Jurkat, Clone E6-1 (cell line): ENCODE measurements at regions not wholly inside any gene's neighbourhood (a gene's known extent, or its start where the extent isn't known, plus 50 kb on each side); places are given as distances from the start of the nearest gene placed in this dataset.

Source experiments
- DNase-seq: peaks from one replicate; pipeline ENCODE4 v3.0.0-alpha.2; 2011; ENCODE audit warnings: low read depth, low spot score
- H3K4me3 ChIP-seq: 2 replicates; pipeline ENCODE4 v1.5.1; 2011; ENCODE audit warnings: mild to moderate bottlenecking, low read length, control low read depth, moderate library complexity

DNA sequence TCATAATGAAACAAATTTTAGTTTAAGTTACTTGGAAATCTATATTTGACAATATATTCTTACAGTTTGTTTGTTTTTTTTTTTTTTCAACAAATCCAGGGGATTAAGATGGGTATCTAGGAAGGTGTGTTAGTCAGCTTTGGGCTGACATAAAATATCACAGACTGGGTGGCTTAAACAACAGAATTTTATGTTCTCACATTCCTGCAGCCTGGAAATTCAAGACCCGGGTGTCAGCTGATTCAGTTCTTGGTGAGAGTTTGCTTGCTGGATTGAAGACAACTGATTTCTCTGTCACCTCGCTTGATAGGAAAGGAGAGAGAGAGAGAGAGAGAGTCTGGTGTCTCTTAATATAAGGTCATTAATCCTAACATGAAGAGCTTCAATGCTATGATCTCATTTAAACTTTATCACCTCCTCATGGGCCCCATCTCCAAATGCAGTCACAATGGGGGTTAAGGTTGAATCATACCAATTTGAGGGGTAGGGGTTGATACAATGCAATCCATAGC, 465.2 kb downstream of the CENPC start:
- no peak for DNase-seq
- no peak overlapping the region for H3K4me3 ChIP-seq

DNA sequence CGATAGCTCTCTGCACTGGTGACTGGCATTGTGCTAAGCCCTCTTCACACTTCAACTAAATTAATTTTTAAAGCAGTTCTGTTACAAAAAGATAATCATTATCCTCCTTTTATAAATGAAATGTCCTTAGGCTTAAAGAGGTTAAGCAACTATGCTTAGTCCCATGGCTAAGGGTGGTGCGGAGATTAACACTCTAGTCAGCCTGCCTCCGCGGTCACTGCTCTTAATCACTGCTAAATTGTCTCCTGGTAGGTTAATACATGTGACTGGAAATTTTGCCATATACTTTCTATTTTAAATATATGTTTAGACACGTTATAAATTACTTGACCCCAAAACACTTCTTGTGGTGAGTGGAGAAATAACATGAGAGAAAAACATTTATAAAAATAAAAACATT, 473.7 kb downstream of the CENPC start:
- no peak for DNase-seq
- no peak overlapping the region for H3K4me3 ChIP-seq

DNA sequence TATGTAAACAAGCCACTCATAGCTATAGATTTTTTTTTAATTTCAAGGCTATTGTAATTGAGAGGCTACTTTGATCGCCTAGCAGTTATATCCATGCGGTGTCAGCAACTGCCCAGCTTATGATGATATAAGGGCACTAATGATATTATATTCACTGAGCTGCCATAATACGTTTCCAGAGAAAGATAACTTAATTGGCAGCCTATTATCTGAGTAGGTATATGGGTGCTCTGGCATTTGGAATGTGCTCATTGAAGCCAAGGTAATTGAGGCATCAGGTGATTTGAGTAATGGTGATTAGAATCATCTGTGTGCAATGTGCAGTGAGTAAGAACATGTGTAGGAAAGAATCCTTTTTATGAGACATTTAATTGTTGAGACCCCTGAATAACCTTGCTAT, 490.0 kb downstream of the CENPC start:
- no peak overlapping the region for H3K4me3 ChIP-seq
- no peak for DNase-seq

DNA sequence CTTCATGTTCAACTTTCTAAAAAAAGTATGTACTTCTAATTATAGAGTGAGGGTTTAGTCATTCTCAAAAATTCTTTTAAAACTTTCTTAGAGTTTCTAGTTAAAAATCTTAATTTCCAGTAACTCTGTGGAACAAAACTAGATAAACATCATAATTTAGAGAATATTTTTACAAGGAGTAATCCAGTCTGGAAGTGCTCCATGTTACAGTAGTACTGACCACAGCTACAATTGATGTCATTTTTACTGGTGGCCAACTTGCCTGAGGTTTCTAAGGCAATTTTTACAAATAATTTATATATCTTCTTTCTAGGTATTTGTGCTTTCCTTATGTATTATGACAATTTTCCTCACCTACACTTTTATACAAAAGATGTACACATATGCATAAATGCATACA, 490.4 kb downstream of the CENPC start:
- no peak for DNase-seq

DNA sequence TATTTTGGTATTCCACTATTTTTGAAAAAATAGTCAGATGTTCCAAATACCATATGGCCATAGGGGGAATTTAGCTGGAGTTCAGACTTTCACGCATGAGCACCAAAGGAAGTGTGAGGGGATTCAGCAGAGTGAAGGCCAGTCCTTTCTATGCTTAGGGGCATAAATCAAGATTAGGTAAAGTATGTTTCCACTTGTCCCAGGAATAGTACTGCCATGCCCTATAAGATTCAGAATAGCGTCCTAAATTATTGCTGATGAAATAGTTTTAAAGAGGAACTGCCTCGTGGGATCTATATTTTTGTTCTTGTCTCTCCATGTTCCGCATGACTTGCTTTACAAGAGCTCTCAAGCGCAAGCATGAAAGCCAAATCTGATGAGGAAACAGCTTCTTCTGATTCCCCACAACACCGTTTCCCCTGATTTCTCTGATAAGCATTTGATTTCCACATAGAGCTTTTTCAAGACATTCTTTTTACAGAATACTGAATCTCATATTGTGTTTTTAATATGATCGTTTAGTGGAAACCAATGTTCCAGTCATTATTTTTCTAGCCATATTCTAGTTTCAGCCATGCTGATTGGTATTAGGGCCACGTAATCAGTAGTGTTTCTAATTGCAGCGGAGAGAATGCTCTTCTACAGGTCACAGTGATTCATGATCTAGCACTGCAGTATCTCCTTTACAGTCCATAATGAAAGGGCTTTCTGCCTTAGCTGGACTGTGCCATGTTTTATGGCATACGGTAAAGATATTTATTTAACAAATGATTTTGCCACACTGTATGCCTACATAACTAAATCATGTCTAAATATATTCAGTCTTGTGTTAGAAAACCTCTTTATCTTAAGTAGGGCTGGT, 492.3 kb downstream of the CENPC start:
- no peak overlapping the region for H3K4me3 ChIP-seq
- DNase-seq: no peak

More for the DNA sequence above, 490.4 kb downstream of the CENPC start:
- H3K4me3 ChIP-seq: no peak overlapping the region

DNA sequence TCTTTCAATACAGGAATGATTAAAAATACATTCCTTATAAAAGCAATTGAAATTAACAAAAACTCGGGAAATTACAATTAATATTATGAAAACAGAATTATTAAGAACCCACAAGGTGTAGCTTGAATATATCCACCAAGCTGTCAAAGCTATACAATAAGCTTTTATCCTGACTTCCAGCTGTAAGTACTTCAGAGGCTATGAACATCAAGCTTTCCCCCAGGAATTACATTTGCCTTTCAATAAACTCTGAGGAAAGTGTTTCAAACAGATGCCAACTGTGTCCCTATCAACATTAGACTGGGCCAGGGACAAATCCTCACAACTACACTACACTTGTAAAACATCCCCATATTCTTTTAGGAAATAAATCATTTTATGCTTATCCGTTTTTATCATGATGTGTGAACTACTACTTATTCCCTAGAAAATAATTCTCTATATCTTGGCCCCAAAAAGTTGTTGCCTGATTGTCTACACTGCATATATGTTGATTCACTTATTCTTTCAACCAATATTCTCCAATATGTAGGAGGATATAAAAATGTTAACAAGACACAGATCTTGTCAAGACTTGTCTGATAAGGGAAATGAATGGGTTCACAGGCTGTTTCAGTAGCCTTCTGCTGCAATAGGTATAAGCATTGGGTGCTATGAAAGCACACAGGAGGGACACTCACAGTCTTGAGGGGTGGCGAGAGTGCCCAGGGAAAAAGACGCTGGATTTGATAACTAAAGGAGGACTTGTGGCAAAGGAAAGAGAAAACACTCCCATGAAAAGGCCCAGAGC, 494.1 kb downstream of the CENPC start:
- no peak overlapping the region for H3K4me3 ChIP-seq
- no peak for DNase-seq

DNA sequence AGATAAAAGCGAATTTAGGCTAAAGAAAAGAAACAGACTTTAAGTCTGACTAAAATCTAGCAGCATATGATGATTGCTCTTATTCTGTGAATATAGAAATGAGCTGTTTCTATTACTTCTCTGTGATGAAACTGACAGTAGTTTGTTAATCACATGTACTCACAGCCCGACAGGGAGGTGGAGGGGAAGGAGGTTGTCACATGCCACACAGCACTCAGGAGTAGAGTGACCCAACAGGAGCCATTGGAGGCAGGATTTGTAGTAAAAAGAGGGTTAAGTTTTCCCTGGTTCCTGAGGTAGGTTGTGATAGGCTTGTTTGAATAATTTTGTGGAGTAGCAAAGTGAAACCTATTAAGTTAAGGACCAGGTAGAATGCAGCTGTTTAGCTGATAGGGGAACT, 495.9 kb downstream of the CENPC start:
- no peak for DNase-seq

DNA sequence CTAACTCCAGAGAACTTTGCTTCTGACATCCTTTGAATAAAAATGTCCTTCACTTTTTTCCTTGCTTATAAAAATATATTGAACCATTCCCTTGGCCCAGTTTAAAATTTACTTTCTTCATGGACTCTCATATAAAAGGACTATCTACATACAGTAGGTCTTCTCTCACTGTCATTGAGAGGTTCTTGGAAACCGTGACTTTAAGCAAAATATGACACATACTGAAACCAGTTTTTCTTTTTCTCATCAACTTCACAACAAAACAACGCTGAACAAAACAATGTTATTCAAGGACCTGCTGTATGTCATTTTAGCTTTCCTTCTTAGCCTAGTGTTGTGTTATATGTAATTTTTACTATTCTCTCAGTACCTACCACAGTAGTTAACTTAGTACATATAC, 496.8 kb downstream of the CENPC start:
- H3K4me3 ChIP-seq: no peak overlapping the region

More for the DNA sequence above, 495.9 kb downstream of the CENPC start:
- no peak overlapping the region for H3K4me3 ChIP-seq

DNA sequence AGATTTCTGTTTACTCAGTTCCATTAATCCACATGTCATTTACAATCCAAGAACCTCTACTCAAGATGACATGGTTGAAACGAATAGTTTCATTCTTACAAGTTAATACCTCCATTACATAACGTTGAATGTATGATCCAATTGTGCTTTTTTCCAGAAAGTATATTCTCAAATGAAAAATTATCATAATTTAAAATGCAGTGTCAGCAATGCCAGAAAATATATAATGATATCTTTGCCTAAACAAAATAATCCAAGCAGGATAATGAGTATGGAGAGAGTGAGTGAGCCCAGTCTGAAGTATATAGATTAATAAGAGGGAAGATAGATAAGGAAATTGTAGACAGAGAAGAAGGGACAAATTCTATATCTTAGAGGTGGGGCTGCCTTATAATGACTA, 505.0 kb downstream of the CENPC start:
- no peak for DNase-seq
- H3K4me3 ChIP-seq: no peak overlapping the region

More for the DNA sequence above, 496.8 kb downstream of the CENPC start:
- DNase-seq: no peak

DNA sequence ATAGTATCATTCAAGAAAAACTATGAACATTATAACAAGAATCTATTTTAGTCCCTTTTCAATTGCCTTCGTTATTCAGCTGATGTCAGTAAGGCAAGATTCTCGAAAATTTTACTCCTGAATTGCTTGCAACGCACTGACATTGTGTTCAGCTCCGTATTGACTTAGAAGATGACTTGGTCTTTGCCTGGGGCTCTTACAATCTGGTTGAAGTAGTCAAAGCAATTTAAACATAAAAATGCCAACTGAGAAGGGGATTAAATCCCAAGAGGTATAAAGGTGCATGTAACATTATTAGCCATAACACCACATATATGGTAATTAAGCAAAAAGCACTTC, 507.1 kb downstream of the CENPC start:
- H3K4me3 ChIP-seq: no peak overlapping the region
- DNase-seq: no peak

DNA sequence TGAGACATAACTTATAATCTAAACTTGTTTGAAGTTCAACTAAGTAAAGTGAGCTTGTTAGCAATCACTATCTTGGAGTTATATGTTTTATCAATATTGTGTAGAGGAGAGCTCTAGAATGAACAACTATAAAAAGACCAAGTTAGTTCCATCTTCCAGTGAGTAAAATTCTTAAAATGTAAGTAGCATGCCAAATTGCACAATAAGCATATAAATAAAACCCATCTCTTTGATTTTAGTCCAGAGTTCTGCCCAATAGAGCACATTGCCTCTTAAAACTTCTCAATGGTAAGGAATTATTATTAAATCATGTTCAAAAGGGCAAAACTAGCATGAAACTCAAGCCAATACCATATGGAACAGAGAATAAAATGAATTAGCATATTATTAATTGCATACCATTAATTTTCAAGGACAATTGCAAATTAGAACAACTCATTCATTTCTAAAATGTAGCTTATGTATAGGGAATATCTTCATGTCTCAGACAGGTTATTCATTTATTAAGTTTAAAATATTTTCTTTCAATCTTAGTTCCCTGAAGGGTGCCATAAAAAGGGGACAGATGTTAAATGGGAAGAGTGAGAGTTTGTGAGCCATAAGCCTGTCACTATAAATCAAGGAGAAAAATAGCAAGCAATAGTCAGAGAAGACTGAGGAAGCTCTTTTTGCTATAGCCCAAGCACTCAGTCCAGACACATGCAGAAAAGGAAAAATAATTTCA, 507.6 kb downstream of the CENPC start:
- no peak for DNase-seq
- no peak overlapping the region for H3K4me3 ChIP-seq

DNA sequence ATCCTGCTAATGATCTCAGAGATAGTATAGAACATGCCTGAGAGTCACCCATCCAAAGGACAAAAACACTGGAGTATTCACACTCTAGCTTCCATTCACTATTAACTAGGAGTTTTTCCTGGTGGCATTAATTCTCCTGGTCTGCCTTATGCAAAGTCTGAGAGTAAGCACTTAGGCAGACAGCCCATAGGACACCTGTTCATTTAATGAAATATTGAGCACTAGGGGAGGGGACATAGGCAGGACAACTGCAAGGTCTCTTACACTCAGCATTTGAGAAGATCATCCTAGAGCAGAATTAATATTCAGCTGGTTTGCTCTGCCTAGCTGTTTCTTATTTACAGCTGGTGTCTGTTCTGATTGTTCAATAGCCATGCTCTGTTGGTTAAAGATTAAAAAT, 508.5 kb downstream of the CENPC start:
- DNase-seq: no peak
- no peak overlapping the region for H3K4me3 ChIP-seq

DNA sequence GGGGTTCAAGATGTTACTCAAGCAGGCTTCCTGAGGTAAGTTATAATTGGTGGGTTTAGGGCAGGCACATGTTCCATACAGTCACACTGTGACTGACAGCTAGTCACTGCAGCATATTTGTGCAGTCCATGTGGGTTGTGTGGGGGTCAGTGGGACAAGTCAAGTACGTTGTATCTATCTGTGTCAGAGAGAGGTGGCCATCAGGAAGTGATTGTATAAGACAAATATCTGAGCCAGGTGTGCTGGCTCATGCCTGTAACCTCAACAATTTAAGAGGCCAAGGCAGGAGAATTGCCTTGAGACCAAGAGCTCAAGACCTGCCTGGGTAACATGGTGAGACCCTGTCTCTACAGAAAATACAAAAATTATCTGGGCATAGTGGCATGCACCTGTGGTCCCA, 509.3 kb downstream of the CENPC start:
- no peak for DNase-seq
- H3K4me3 ChIP-seq: no peak overlapping the region

DNA sequence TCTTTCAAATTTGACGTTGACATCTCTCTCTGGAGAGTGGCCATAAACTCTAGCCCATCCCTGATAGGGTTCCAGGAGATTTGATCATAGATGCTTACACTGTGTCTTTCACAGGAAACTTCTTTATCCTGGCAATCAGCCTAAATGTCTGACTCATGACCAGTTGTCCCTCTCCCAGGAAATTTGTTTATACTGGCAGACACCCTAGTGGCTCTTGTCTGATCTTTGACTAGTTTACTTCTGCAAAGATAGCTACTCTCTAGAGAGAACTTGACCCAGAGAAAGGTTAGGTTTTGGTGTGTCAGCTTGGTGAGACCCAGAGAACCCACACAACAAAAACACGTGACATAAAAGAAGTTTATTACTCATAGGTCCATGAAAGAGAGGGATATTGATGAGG, 509.8 kb downstream of the CENPC start:
- no peak for DNase-seq
- H3K4me3 ChIP-seq: no peak overlapping the region

DNA sequence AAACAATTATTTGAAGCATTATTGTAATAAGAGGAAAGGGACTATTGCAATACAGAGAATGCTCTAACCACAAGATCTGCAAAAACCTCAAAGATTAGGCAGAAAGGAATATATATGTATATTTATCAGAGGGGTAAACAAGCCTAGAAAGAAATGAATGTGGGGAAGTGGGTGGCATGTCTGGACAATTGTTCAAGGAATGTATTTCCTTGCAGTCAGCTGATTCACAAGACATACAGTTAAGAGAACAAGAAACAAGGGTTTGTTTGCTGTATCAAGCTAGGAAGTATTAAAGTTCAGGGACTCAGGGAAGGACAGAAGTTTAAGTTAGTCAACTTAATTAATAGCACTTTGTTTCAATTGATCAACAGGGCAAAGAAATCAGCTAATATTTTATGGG, 514.7 kb downstream of the CENPC start:
- DNase-seq: no peak
- no peak overlapping the region for H3K4me3 ChIP-seq

DNA sequence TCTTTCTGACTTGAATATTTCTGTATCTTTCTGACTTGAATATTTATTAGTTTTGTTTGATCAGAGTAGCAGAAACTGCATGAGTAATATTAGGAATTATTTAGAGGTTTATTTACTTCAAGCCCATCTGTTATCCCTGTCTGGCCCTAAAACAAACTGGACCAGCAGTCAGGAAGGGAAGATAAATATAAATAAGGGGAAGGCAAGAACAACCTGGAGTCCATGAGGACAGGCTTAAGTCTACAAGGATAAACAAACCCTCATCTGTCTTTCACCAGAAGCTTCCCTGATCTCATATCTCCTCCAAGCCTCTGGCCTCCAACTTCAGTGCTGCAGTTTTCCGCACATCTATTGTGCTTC, 524.9 kb downstream of the CENPC start:
- DNase-seq: no peak
- H3K4me3 ChIP-seq: no peak overlapping the region

DNA sequence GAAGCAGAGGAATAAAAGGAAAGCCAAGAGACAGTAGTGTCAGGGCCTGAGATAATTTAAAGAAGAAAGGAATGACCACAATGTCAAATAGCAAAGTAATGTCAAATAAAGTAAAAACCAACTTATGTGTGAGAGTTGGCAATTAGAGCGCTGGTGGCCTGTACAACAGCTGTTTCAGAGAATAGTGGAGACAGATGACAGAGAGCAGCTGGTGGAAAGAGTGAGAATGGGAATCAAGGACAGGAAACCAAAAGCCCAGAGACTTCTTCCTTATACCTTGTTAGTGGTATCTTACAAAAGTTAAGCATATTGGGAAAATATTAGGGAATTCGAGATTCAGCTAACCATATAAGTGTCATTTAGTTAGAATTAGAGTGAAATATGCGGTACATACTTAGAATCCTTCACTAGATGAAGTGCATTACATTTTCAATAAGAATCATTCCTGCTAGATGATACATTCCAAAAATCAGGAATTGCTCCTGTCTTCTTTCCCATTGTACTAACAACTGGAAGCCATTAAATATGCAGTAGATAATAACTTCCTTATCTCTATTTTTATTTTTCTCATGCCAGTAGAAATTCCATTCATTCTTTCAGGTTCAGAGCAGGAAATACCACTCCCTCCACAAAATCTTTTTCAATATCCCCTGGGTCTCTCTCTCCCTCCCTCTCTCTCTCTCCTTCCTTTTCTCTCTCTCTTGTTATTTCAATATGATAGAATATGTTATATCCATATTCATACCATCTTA, 525.4 kb downstream of the CENPC start:
- DNase-seq: no peak
- H3K4me3 ChIP-seq: no peak overlapping the region

DNA sequence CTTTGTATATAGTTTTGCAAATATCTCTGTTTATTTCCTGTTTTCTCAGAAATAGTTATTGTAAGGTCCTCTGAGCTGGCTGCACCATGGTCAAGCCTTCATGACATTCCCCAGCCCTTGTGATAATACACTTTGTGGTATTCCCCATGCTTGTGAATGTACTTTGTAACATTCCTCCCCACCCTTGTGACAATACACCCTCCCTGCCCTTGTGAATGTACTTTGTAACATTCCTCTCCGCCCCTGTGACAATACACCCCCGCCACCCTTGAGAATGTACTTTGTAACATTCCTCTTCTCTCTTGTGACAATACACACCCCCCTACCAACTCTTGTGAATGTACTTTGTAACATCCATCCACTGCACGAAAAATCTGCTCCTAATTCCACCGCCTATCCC, 530.7 kb downstream of the CENPC start:
- no peak overlapping the region for H3K4me3 ChIP-seq
- no peak for DNase-seq

DNA sequence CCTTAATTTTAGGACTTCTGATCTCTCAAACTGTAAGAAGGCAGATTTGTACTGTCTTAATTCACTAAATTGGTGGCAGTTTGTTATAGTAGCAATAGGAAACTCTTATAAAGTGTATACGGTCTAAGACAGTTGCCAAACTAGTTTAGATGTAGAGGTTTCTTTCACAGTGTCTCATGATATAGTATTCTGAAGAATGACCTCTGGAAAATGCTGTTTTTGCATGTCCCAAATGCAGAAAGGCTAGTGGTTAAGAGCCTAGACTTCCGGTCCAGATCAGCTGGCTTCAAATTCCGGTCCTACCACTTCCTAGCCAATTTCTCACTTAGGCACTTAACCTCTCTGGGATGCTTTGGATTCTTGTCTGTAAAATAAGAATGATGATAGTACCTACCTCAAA, 538.5 kb downstream of the CENPC start:
- no peak overlapping the region for H3K4me3 ChIP-seq

More for the DNA sequence above, 538.5 kb downstream of the CENPC start:
- no peak for DNase-seq
